Mesendoderm (in vitro differentiated cells): ENCODE measurements at regions not wholly inside any gene's neighbourhood (a gene's known extent, or its start where the extent isn't known, plus 50 kb on each side); places are given as distances from the start of the nearest gene placed in this dataset. TPM values are rescaled to one million over a fixed set of nuclear protein-coding genes. Genes with fewer than 3 reads are reported as not detected.

Source experiments
- DNase-seq: peaks from one replicate; pipeline ENCODE4 v3.0.0; 2013
- H2AK5ac ChIP-seq: 2 replicates; pipeline ENCODE4 v1.6.1; 2013; ENCODE audit warnings: low read length, inconsistent platforms
- H2BK120ac ChIP-seq: 2 replicates; pipeline ENCODE4 v1.6.1; 2013; ENCODE audit warnings: low read depth, mild to moderate bottlenecking, low read length, moderate library complexity, mixed read lengths
- H2BK15ac ChIP-seq: replicated peaks from 2 replicates; pipeline ENCODE4 v1.6.1; 2013; ENCODE audit warnings: low read depth, mild to moderate bottlenecking, moderate library complexity
- H2BK5ac ChIP-seq: 2 replicates; pipeline ENCODE4 v1.6.1; 2013; ENCODE audit warnings: low read length, inconsistent platforms
- H3K18ac ChIP-seq: 2 replicates; pipeline ENCODE4 v1.6.1; 2013; ENCODE audit warnings: mild to moderate bottlenecking, low read length, mixed read lengths
- H3K23ac ChIP-seq: one replicate; pipeline ENCODE4 v1.6.1; 2013; ENCODE audit warnings: low read length
- H3K27ac ChIP-seq: 2 replicates; pipeline ENCODE4 v1.5.1; 2013; ENCODE audit warnings: low read depth, mild to moderate bottlenecking, inconsistent platforms, low read length, moderate library complexity
- H3K27me3 ChIP-seq: 2 replicates; pipeline ENCODE4 v1.6.1; 2013; ENCODE audit warnings: low read length, control low read depth, mild to moderate bottlenecking, inconsistent platforms; ENCODE audit not compliant: insufficient read depth, poor library complexity
- H3K36me3 ChIP-seq: 2 replicates; pipeline ENCODE4 v1.6.1; 2013; ENCODE audit warnings: low read length, inconsistent platforms; ENCODE audit not compliant: control insufficient read depth, insufficient read depth
- H3K4ac ChIP-seq: one replicate; pipeline ENCODE4 v1.6.1; 2013; ENCODE audit warnings: low read depth, mild to moderate bottlenecking, low read length, moderate library complexity
- H3K4me1 ChIP-seq: 2 replicates; pipeline ENCODE4 v1.6.1; 2013; ENCODE audit warnings: low read depth, low read length, inconsistent platforms; ENCODE audit not compliant: control insufficient read depth
- H3K4me2 ChIP-seq: 2 replicates; pipeline ENCODE4 v1.6.1; 2013; ENCODE audit warnings: low read length
- H3K4me3 ChIP-seq: 2 replicates; pipeline ENCODE4 v1.5.1; 2013; ENCODE audit warnings: mild to moderate bottlenecking, low read length
- H3K56ac ChIP-seq: one replicate; pipeline ENCODE4 v1.6.1; 2013; ENCODE audit warnings: low read length
- H3K79me1 ChIP-seq: 2 replicates; pipeline ENCODE4 v1.6.1; 2013; ENCODE audit warnings: low read length, inconsistent platforms
- H3K79me2 ChIP-seq: 2 replicates; pipeline ENCODE4 v1.6.1; 2013; ENCODE audit warnings: mild to moderate bottlenecking, low read length; ENCODE audit not compliant: control insufficient read depth, insufficient read depth
- H3K9ac ChIP-seq: 2 replicates; pipeline ENCODE4 v1.6.1; 2013; ENCODE audit warnings: low read length, inconsistent platforms
- H4K5ac ChIP-seq: one replicate; pipeline ENCODE4 v1.6.1; 2013; ENCODE audit warnings: low read length
- H4K8ac ChIP-seq: one replicate; pipeline ENCODE4 v1.6.1; 2013; ENCODE audit warnings: low read depth, mild to moderate bottlenecking, control low read depth, low read length, moderate library complexity
- WGBS: extraction: QIAGEN DNeasy Blood & Tissue Kit; methylation state at CpG from one replicate; pipeline ENCODE4 v1.1.7; 2013; ENCODE audit warnings: low lambda C conversion rate, missing lambda C conversion rate; ENCODE audit not compliant: insufficient coverage; ENCODE audit errors: extremely low coverage; 5-methylcytosine and 5-hydroxymethylcytosine counted together
- small RNA-seq: library from polyadenylated mRNA; stranded (forward); fragments of <200 nt; extraction: miRNeasy Mini kit (QIAGEN cat#:217004); gene quantifications from one replicate; pipeline ENCODE3, GENCODE V24; 2013; ENCODE audit not compliant: insufficient read depth

DNA sequence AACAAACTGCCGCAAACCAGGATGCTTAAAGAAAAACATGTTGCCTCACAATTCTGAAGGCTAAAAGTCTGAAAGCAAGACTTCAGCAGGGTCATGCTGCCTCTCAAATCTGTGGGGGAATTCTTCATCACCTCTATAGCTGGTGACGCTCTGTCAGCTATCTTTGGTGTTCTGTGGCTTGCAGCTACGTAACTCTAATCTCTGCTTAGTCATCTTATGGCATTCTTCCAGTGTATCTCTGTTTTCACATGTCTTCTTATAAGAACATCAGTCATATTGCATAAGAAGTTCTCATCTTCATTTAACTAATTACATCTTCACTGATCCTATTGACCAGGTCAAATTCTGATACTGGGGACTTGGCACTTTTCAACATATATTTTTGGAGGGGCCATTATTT is 243.0 kb downstream of the CDH10 start:
- Histone ChIP-seq H3K18ac (no peak overlapping the region), H3K4me1 (no peaks in the 10 kb centered on the region), H4K5ac (no peak overlapping the region), H3K79me2 (no peaks in the 10 kb centered on the region), H2BK120ac (no peak overlapping the region), H3K56ac (no peak overlapping the region), H3K4ac (no peak overlapping the region), H2AK5ac (no peak overlapping the region), H3K79me1 (no peaks in the 10 kb centered on the region), H3K27ac (no peak overlapping the region), H3K27me3 (no peaks in the 10 kb centered on the region), H4K8ac (no peak overlapping the region), H3K4me3 (no peak overlapping the region), H3K4me2 (no peak overlapping the region), H2BK15ac (no peak overlapping the region), H3K36me3 (no peaks in the 10 kb centered on the region), H3K9ac (no peak overlapping the region), H2BK5ac (no peak overlapping the region), H3K23ac (no peak overlapping the region)
- no CpG with 5 or more reads among the region's 3 CpGs for WGBS
- DNase-seq = no peak

DNA sequence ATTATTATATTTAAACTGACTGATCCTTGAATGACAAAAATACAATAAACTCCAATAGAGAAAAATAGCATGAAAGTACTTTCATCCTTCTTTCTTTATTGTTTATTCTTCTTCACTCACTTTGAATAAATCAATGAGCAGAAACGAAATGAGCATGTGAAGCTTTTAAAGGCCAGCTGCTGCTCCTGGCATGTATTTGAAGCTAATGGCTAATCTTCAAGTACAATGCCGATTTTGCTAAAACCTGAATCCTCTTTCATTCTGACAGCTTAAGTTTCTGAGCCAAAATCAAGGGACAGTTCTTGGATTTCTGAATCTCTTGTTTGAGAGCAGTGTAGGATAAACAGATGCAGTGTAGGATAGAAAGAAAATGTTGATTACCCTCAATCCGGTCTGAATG is 237.3 kb downstream of the CDH10 start:
- H3K36me3 ChIP-seq = no peaks in the 10 kb centered on the region
- H2AK5ac ChIP-seq = no peak overlapping the region
- H3K27me3 ChIP-seq = no peaks in the 10 kb centered on the region
- no peak overlapping the region for H4K8ac ChIP-seq
- H3K56ac ChIP-seq = no peak overlapping the region
- H3K18ac ChIP-seq = no peak overlapping the region
- no peak overlapping the region for H3K27ac ChIP-seq
- H3K4me2 ChIP-seq = no peak overlapping the region
- no peaks in the 10 kb centered on the region for H3K79me2 ChIP-seq
- H3K4ac ChIP-seq = no peak overlapping the region
- no peak overlapping the region for H2BK120ac ChIP-seq
- H3K23ac ChIP-seq = no peak overlapping the region
- no peaks in the 10 kb centered on the region for H3K4me1 ChIP-seq
- no peak overlapping the region for H2BK5ac ChIP-seq
- no peaks in the 10 kb centered on the region for H3K79me1 ChIP-seq
- no peak overlapping the region for H4K5ac ChIP-seq
- H2BK15ac ChIP-seq = no peak overlapping the region
- H3K9ac ChIP-seq = no peak overlapping the region
- no peak for DNase-seq
- WGBS = no CpG with 5 or more reads among the region's 3 CpGs
- H3K4me3 ChIP-seq = no peak overlapping the region

DNA sequence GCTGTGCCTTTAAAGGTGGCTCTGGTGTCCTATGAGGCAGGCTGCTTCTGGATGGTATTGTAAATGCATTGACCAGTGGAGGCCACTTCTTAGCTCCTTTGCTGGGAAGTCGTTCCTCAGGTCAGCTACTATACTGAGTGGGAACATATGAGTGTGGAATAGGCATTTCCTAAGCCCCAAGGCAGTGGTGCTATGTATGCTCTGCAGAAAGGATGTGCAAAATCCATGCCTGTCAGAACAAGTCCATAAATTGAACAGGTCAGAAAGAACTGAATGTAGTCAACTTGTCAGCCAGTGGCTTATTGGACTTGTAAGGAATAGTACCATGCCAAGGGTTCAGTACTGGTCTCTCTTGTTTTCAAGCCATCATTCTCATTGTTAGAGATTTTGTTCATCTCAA is 216.4 kb downstream of the CDH10 start:
- Histone ChIP-seq H3K4ac (no peak overlapping the region), H2BK15ac (no peak overlapping the region), H3K4me3 (no peak overlapping the region), H4K8ac (no peak overlapping the region), H2BK5ac (no peak overlapping the region), H3K9ac (no peak overlapping the region), H4K5ac (no peak overlapping the region), H2BK120ac (no peak overlapping the region), H3K23ac (no peak overlapping the region), H3K27me3 (no peaks in the 10 kb centered on the region), H3K18ac (no peak overlapping the region), H3K79me2 (no peaks in the 10 kb centered on the region), H3K56ac (no peak overlapping the region), H3K4me1 (peaks cover 1% of the 10 kb centered on the region), H3K36me3 (no peaks in the 10 kb centered on the region), H3K4me2 (no peak overlapping the region), H2AK5ac (no peak overlapping the region), H3K79me1 (no peaks in the 10 kb centered on the region), H3K27ac (no peak overlapping the region)
- WGBS = no CpG with 5 or more reads among the region's 1 CpG
- DNase-seq = no peak

DNA sequence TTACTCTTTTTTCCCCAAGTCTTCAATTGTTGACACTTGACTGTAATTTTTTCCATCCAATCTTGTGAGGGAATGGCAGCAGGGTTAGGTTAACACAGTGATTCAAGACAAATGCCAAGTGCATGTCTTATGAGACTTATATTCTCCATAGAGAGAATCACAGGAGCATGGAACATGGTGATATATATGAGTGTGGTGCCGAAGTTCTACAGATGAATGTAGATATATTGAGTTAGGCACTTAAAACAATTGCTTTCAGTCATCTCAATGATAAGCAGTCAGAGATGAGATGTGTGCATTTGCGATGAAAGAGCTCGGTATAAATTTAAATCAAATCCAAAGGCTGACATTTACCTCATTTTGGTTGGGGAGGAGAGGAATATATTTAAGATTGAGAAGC is 211.2 kb downstream of the CDH10 start:
- WGBS = no CpG with 5 or more reads among the region's 3 CpGs
- Histone ChIP-seq H3K9ac (no peak overlapping the region), H2BK15ac (no peak overlapping the region)

More for the DNA sequence above, 211.2 kb downstream of the CDH10 start:
- H3K79me1 ChIP-seq = no peaks in the 10 kb centered on the region
- H2AK5ac ChIP-seq = no peak overlapping the region
- H2BK120ac ChIP-seq = no peak overlapping the region
- no peak overlapping the region for H4K5ac ChIP-seq
- H3K4me2 ChIP-seq = no peak overlapping the region
- DNase-seq = no peak
- H2BK5ac ChIP-seq = no peak overlapping the region
- no peak overlapping the region for H3K18ac ChIP-seq
- no peaks in the 10 kb centered on the region for H3K4me1 ChIP-seq
- no peak overlapping the region for H3K4me3 ChIP-seq
- no peak overlapping the region for H3K56ac ChIP-seq
- H3K27me3 ChIP-seq = no peaks in the 10 kb centered on the region
- H3K36me3 ChIP-seq = no peaks in the 10 kb centered on the region
- no peak overlapping the region for H3K27ac ChIP-seq
- no peak overlapping the region for H3K4ac ChIP-seq
- H3K23ac ChIP-seq = no peak overlapping the region
- no peaks in the 10 kb centered on the region for H3K79me2 ChIP-seq
- no peak overlapping the region for H4K8ac ChIP-seq

Small RNA genes lying in the stretch of these regions (small RNA-seq; reads per million reads assigned to genes)
- gene AC026784.1 = not detected
- not detected for gene RF00019
- gene RF00561 = not detected
